MM.1S (cell line): ENCODE measurements at regions not wholly inside any gene's neighbourhood (a gene's known extent, or its start where the extent isn't known, plus 50 kb on each side); places are given as distances from the start of the nearest gene placed in this dataset.

ENCODE experiments used
- DNase-seq: peaks from one replicate; pipeline ENCODE4 v3.0.0-alpha.2; 2015
- H2AFZ ChIP-seq: fragments of 300-600 bp; sonication (generic); 2 replicates; pipeline ENCODE4 v1.6.0; 2016; ENCODE audit warnings: antibody characterized with exemption, low read length
- H3F3A ChIP-seq: fragments of 300-600 bp; sonication (generic); 2 replicates; pipeline ENCODE4 v1.6.1; 2016; ENCODE audit warnings: mild to moderate bottlenecking, antibody characterized with exemption, low read length, moderate library complexity, mixed read lengths; ENCODE audit not compliant: insufficient read depth
- H3K27ac ChIP-seq: fragments of 300-600 bp; sonication (generic); 2 replicates; pipeline ENCODE4 v1.5.1; 2016; ENCODE audit warnings: mild to moderate bottlenecking, low read length
- H3K27me3 ChIP-seq: fragments of 300-600 bp; sonication (generic); replicated peaks from 2 replicates; pipeline ENCODE4 v1.6.0; 2016; ENCODE audit warnings: low read length; ENCODE audit not compliant: insufficient read depth
- H3K36me3 ChIP-seq: fragments of 300-600 bp; sonication (generic); replicated peaks from 2 replicates; pipeline ENCODE4 v1.6.1; 2016; ENCODE audit warnings: mild to moderate bottlenecking, low read length, mixed read lengths; ENCODE audit not compliant: insufficient read depth
- H3K4me1 ChIP-seq: fragments of 300-600 bp; sonication (generic); 2 replicates; pipeline ENCODE4 v1.6.1; 2016; ENCODE audit warnings: low read length, mixed read lengths
- H3K4me2 ChIP-seq: fragments of 300-600 bp; sonication (generic); 2 replicates; pipeline ENCODE4 v1.6.0; 2016; ENCODE audit warnings: low read depth, low read length
- H3K4me3 ChIP-seq: fragments of 300-600 bp; sonication (generic); 2 replicates; pipeline ENCODE4 v1.5.1; 2016; ENCODE audit warnings: low read length, mixed read lengths
- H3K79me2 ChIP-seq: fragments of 300-600 bp; sonication (generic); 2 replicates; pipeline ENCODE4 v1.6.1; 2016; ENCODE audit warnings: mixed run types, low read length, mixed read lengths
- H3K9ac ChIP-seq: fragments of 300-600 bp; sonication (generic); 2 replicates; pipeline ENCODE4 v1.6.1; 2016; ENCODE audit warnings: low read length, mixed read lengths
- H3K9me2 ChIP-seq: fragments of 300-600 bp; sonication (generic); replicated peaks from 2 replicates; pipeline ENCODE4 v1.6.1; 2016; ENCODE audit warnings: mild to moderate bottlenecking, low read length, mixed read lengths; ENCODE audit not compliant: insufficient read depth
- H3K9me3 ChIP-seq: fragments of 300-600 bp; sonication (generic); replicated peaks from 2 replicates; pipeline ENCODE4 v1.6.1; 2016; ENCODE audit warnings: mild to moderate bottlenecking, low read length, mixed read lengths; ENCODE audit not compliant: insufficient read depth
- H4K20me1 ChIP-seq: fragments of 300-600 bp; sonication (generic); 2 replicates; pipeline ENCODE4 v1.6.1; 2016; ENCODE audit warnings: mild to moderate bottlenecking, low read length, moderate library complexity, mixed read lengths; ENCODE audit not compliant: insufficient read depth
- CTCF ChIP-seq: fragments of 300-600 bp; sonication (generic); IDR thresholded peaks from 2 replicates; pipeline ENCODE4 v1.5.1; 2016; ENCODE audit warnings: antibody characterized with exemption, low read length, mixed read lengths
- EZH2 ChIP-seq: fragments of 300-600 bp; sonication (generic); optimal IDR thresholded peaks from 2 replicates; pipeline ENCODE3; 2017; ENCODE audit warnings: low read depth, mild to moderate bottlenecking, antibody characterized with exemption, low read length, mixed read lengths
- EZH2phosphoT487 ChIP-seq: fragments of 300-600 bp; sonication (generic); IDR thresholded peaks from 2 replicates; pipeline ENCODE4 v1.6.1; 2018; ENCODE audit warnings: antibody characterized with exemption, low read length

- no peak for DNase-seq
- Histone ChIP-seq H3K9ac (no peak overlapping the region), H3K36me3 (no peaks in the 10 kb centered on the region), H2AFZ (no peak overlapping the region), H3K4me3 (no peak overlapping the region), H3K9me3 (no peaks in the 10 kb centered on the region), H3K27me3 (no peaks in the 10 kb centered on the region), H3K4me1 (no peaks in the 10 kb centered on the region), H3K9me2 (no peaks in the 10 kb centered on the region), H4K20me1 (no peaks in the 10 kb centered on the region), H3K4me2 (no peak overlapping the region), H3F3A (no peaks in the 10 kb centered on the region), H3K27ac (no peak overlapping the region), H3K79me2 (no peaks in the 10 kb centered on the region)
- TF ChIP-seq EZH2: no peak
- no peak for TF ChIP-seq CTCF
- no peak for TF ChIP-seq EZH2phosphoT487
These were observed 278.3 kb downstream of the TNS1 start for GRCh38 chr2:217724471-217724870.

GRCh38 chr2:217723981-217724380 is 278.8 kb downstream of the TNS1 start:
- no peak overlapping the region for H3K4me3 ChIP-seq
- TF ChIP-seq EZH2phosphoT487 (no peak), EZH2 (no peak), CTCF (no peak)
- no peak for DNase-seq
- H3K4me2 ChIP-seq: no peak overlapping the region
- H3K9me2 ChIP-seq: no peaks in the 10 kb centered on the region
- H3K4me1 ChIP-seq: no peaks in the 10 kb centered on the region
- no peak overlapping the region for H3K9ac ChIP-seq
- no peak overlapping the region for H3K27ac ChIP-seq
- no peaks in the 10 kb centered on the region for H3K36me3 ChIP-seq
- no peaks in the 10 kb centered on the region for H3K9me3 ChIP-seq
- no peaks in the 10 kb centered on the region for H3F3A ChIP-seq
- H2AFZ ChIP-seq: no peak overlapping the region
- H4K20me1 ChIP-seq: no peaks in the 10 kb centered on the region
- no peaks in the 10 kb centered on the region for H3K79me2 ChIP-seq
- no peaks in the 10 kb centered on the region for H3K27me3 ChIP-seq

GRCh38 chr2:217722883-217723472 is 279.8 kb downstream of the TNS1 start:
- H3K9ac ChIP-seq: no peak overlapping the region
- H3K4me2 ChIP-seq: no peak overlapping the region
- no peak overlapping the region for H2AFZ ChIP-seq
- no peaks in the 10 kb centered on the region for H3K27me3 ChIP-seq
- H3K4me1 ChIP-seq: no peaks in the 10 kb centered on the region
- H3F3A ChIP-seq: no peaks in the 10 kb centered on the region
- TF ChIP-seq EZH2phosphoT487 (no peak), EZH2 (no peak), CTCF (no peak)
- no peaks in the 10 kb centered on the region for H3K79me2 ChIP-seq
- no peaks in the 10 kb centered on the region for H3K9me2 ChIP-seq
- no peak for DNase-seq
- H4K20me1 ChIP-seq: no peaks in the 10 kb centered on the region
- no peaks in the 10 kb centered on the region for H3K9me3 ChIP-seq
- H3K4me3 ChIP-seq: no peak overlapping the region
- no peaks in the 10 kb centered on the region for H3K36me3 ChIP-seq
- H3K27ac ChIP-seq: no peak overlapping the region
